GM21390 (cell line): ENCODE measurements at regions not wholly inside any gene's neighbourhood (a gene's known extent, or its start where the extent isn't known, plus 50 kb on each side); places are given as distances from the start of the nearest gene placed in this dataset.
"Not testable (repeated sequence)": the region's sequence is repeated elsewhere in the genome, so short reads cannot be mapped to it uniquely, and the experiment has no call there.

Source experiments
- ATAC-seq: cut with Tn5 transposase; IDR thresholded peaks from one replicate; pipeline ENCODE4 v1.9.1; 2021; ENCODE audit not compliant: unreplicated experiment

- ATAC-seq, result not testable (repeated sequence)
These were observed 52.6 kb upstream of the KIF26B start for GRCh38 chr1:245102149-245102548.

- ATAC-seq, result no peak
These were observed 55.4 kb upstream of the KIF26B start for GRCh38 chr1:245099401-245099800.

GRCh38 chr1:245098924-245099323 lies 55.9 kb upstream of the KIF26B start:
- ATAC-seq, result no peak

- ATAC-seq, result no peak
These were observed 58.3 kb upstream of the KIF26B start for GRCh38 chr1:245096311-245097066.

- ATAC-seq, result no peak
These were observed 58.9 kb upstream of the KIF26B start for GRCh38 chr1:245095903-245096302.

GRCh38 chr1:245094954-245095353 lies 59.8 kb upstream of the KIF26B start:
- no peak for ATAC-seq

- ATAC-seq, result no peak
These were observed 60.7 kb upstream of the KIF26B start for GRCh38 chr1:245094092-245094491.

- ATAC-seq, result no peak
These were observed 62.2 kb upstream of the KIF26B start for GRCh38 chr1:245092638-245092976.

- no peak for ATAC-seq
These were observed 62.8 kb upstream of the KIF26B start for GRCh38 chr1:245091818-245092637.

GRCh38 chr1:245091171-245091621 lies 63.6 kb upstream of the KIF26B start:
- no peak for ATAC-seq

GRCh38 chr1:245090491-245091090 lies 64.2 kb upstream of the KIF26B start:
- ATAC-seq, result no peak

GRCh38 chr1:245087723-245088122 lies 67.1 kb upstream of the KIF26B start:
- no peak for ATAC-seq

- no peak for ATAC-seq
These were observed 68.3 kb upstream of the KIF26B start for GRCh38 chr1:245086389-245086969.

- no peak for ATAC-seq
These were observed 69.2 kb upstream of the KIF26B start for GRCh38 chr1:245085508-245086095.

GRCh38 chr1:245084551-245084950 lies 70.2 kb upstream of the KIF26B start:
- no peak for ATAC-seq

- ATAC-seq, result no peak
These were observed 75.7 kb upstream of the KIF26B start for GRCh38 chr1:245079021-245079609.

- ATAC-seq, result no peak
These were observed 79.9 kb upstream of the KIF26B start for GRCh38 chr1:245074898-245075297.

- ATAC-seq, result no peak
These were observed 80.5 kb upstream of the KIF26B start for GRCh38 chr1:245074232-245074747.

GRCh38 chr1:245070836-245071615 lies 83.8 kb upstream of the KIF26B start:
- no peak for ATAC-seq

GRCh38 chr1:245067257-245067656 lies 87.5 kb upstream of the KIF26B start:
- no peak for ATAC-seq
